Heart left ventricle (tissue), 16 donors: ENCODE measurements at regions not wholly inside any gene's neighbourhood (a gene's known extent, or its start where the extent isn't known, plus 50 kb on each side); places are given as distances from the start of the nearest gene placed in this dataset.

Experiments used
- ATAC-seq, 4 donors: fragments of 200-7000 bp; cut with Tn5 transposase; one replicate each; pipeline ENCODE4 v1.9.1; 2020 to 2022; ENCODE audit warnings: moderate library complexity in 4 of 4, mild to moderate bottlenecking in 3 of 4, moderate number of reproducible peaks in 1 of 4
- DNase-seq, 5 donors: peaks; one replicate each; pipeline ENCODE4 v3.0.0-alpha.2; 2020
- H3K27ac ChIP-seq, 12 donors: fragments of 200-600 bp; sonication (generic) in 4 of 12; one replicate each; pipeline versions ENCODE4 v1.5.0 to v1.8.0; 2016 to 2022; ENCODE audit warnings: mild to moderate bottlenecking in 2 of 12
- H3K27me3 ChIP-seq, 9 donors: fragments of 200-600 bp; sonication (generic) in 2 of 9; one replicate each; pipeline versions ENCODE4 v1.5.1 to v1.8.0; 2016 to 2022; ENCODE audit warnings: mild to moderate bottlenecking in 3 of 9
- H3K36me3 ChIP-seq, 9 donors: fragments of 200-600 bp; sonication (generic) in 2 of 9; one replicate each; pipeline versions ENCODE4 v1.5.0 to v1.8.0; 2018 to 2022; ENCODE audit warnings: mild to moderate bottlenecking in 2 of 9
- H3K4me1 ChIP-seq, 12 donors: fragments of 200-600 bp; sonication (generic) in 4 of 12; one replicate each; pipeline versions ENCODE4 v1.5.0 to v1.8.0; 2016 to 2022; ENCODE audit warnings: mild to moderate bottlenecking in 3 of 12
- H3K4me3 ChIP-seq, 12 donors: fragments of 200-600 bp; sonication (generic) in 4 of 12; one replicate each; pipeline versions ENCODE4 v1.5.0 to v1.8.0; 2017 to 2022; ENCODE audit warnings: mild to moderate bottlenecking in 9 of 12, moderate library complexity in 4 of 12
- H3K9me3 ChIP-seq, 12 donors: fragments of 200-600 bp; sonication (generic) in 4 of 12; one replicate each; pipeline versions ENCODE4 v1.5.0 to v1.8.0; 2016 to 2022; ENCODE audit warnings: mild to moderate bottlenecking in 1 of 12
- POLR2A ChIP-seq, 2 donors: fragments of 450-650 bp; IDR thresholded peaks; one replicate each; pipeline ENCODE4 v1.6.1; 2017; ENCODE audit warnings: antibody characterized with exemption in 2 of 2, mild to moderate bottlenecking in 2 of 2, moderate library complexity in 2 of 2
- WGBS, 4 donors: extraction: QIAGEN DNeasy Blood & Tissue Kit in 2 of 4; methylation state at CpG; one replicate each; pipeline versions ENCODE4 v1.1.5 to v1.1.7; 2013 to 2018; 5-methylcytosine and 5-hydroxymethylcytosine counted together
- intact Hi-C, 10 donors: fragments of 100-400 bp; cut with DNase I; formaldehyde crosslinking; loops; one replicate each; pipeline versions ENCODE4 v1.11.1 to v1.14.2; 2022
- TF ChIP-seq, protein P1 (sequence below), 12 donors: fragments of 200-600 bp; sonication (generic) in 4 of 12; IDR thresholded peaks; one replicate each; pipeline versions ENCODE4 v1.5.0 to v1.8.0; 2018 to 2022; ENCODE audit warnings: antibody characterized with exemption in 12 of 12, mild to moderate bottlenecking in 5 of 12
- donor health status: ischemic (EF 13 %, LVEDD 7.1; RV severe dilation, severe dysfunction).
- donor health status: healthy with polysubstance abuse.
- donor health status: DM: no; HTN: yes; CAD: no.
- donor health status: DM: no; HTN: no; CAD: no.
- donor health status: ischemic (EF 25% LVEDD 6.9; RV normal size, moderate dysfunction).
- donor health status: ischemic (EF 25% LVEDD 5.7; RV mildly dilated, moderate dysfunction).
- donor health status: healthy.
- donor health status: DM: yes; HTN: yes; CAD: no.
- donor health status: ischemic (EF 35%, LVEDD 5.7; RV mildly dilated, moderate dysfunction).
- donor health status: nonischemic (EF 11% LVEDD 7.7; RV severe dilation, severe dysfunction).
- donor health status: DM: yes; HTN: yes; CAD: no.
- donor health status: PGD.
- donor health status: ischemic (EF 29% LVEDD 5.4; RV normal size, mild dysfunction).
- donor health status: nonischemic (EF 23%, LVEDD 6.1; RV moderate dilation, normal function).

DNA sequence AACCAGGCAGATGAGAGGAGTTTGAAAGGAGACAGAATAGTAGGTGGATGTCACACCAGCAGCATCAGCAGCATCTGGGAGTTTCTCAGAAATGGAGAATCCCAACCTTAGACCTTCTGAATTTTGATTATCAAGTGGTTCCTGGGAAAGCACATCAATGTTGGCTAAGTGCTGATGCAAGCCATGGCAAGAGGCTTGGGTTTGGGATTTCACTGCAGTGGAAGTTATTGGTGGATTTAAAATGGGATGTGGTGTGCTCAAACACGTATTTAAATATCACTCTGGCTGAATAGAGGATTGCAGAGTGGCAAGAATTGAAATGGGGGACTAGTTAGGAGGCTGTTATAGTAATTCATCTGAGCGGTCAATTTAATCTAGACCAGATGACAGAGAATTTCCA is 387.8 kb upstream of the WWC1 start:
- no peaks in the 10 kb centered on the region for H3K9me3 ChIP-seq
- H3K4me1 ChIP-seq: no peaks in the 10 kb centered on the region
- WGBS, 4 donors: 73 to 86% (median 81%) methylated on average over 2 of the region's 2 CpGs
- H3K4me3 ChIP-seq: no peak overlapping the region
- no peak overlapping the region for H3K27ac ChIP-seq
- H3K36me3 ChIP-seq: no peaks in the 10 kb centered on the region
- no peak for ATAC-seq
- TF ChIP-seq, protein P1, sequence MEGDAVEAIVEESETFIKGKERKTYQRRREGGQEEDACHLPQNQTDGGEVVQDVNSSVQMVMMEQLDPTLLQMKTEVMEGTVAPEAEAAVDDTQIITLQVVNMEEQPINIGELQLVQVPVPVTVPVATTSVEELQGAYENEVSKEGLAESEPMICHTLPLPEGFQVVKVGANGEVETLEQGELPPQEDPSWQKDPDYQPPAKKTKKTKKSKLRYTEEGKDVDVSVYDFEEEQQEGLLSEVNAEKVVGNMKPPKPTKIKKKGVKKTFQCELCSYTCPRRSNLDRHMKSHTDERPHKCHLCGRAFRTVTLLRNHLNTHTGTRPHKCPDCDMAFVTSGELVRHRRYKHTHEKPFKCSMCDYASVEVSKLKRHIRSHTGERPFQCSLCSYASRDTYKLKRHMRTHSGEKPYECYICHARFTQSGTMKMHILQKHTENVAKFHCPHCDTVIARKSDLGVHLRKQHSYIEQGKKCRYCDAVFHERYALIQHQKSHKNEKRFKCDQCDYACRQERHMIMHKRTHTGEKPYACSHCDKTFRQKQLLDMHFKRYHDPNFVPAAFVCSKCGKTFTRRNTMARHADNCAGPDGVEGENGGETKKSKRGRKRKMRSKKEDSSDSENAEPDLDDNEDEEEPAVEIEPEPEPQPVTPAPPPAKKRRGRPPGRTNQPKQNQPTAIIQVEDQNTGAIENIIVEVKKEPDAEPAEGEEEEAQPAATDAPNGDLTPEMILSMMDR (IDR thresholded peaks at IDR 0.05): no peak
- TF ChIP-seq POLR2A (IDR thresholded peaks at IDR 0.05): no peak
- DNase-seq: no peak
- peaks cover 0 to 13% (median 0%) of the 10 kb centered on the region in 9 donors for H3K27me3 ChIP-seq
- intact Hi-C loops: no loop called here

DNA sequence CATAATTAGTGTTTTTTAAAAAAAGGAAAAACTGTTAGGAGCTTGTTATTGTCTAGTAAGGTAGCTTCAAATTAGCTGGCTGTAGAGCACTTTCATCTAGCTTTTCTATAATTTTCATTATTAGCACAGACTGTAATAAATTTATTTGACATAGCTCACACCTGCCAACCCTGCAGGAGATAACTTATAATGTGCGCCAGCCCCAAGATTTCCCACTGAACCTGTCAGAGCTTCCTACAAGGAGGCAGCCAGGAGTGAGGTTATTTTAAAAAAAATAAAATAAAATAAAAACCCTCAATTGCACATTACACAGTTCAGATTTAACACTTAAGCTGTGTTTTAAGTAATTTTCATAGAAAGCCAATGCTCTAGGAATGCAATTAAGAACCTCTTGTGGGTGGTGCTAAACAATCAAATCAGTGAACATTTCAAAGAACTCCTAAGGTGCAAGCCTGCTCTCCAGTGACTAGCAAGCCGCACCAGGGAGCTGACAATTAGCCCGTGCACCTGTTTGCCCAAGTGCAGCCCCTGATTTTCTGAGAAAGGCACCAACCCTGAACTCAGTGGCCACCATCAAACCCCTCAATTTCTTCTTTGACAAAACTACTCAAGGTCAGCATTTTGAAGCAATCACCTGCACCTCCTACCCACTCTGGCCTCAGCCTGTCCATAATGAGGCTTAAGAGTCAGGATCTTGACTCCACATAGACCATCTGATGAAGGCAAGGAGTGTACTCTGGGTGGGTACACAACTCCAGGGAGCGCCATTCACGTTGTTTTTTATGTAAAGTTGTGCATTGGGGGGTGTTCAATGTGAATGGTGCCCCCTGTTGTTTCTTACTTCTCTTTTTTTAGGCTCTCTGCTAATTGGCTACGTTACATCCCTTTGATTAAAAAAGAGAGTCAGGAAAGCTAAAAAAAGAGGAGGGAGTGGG is 385.3 kb upstream of the WWC1 start:
- no peak for ATAC-seq
- WGBS, 4 donors: 63 to 71% (median 68%) methylated on average over 6 of the region's 6 CpGs
- H3K36me3 ChIP-seq: no peaks in the 10 kb centered on the region
- TF ChIP-seq, protein P1 (IDR thresholded peaks at IDR 0.05): no peak
- TF ChIP-seq POLR2A (IDR thresholded peaks at IDR 0.05): no peak
- no peak overlapping the region for H3K27ac ChIP-seq
- DNase-seq: no peak
- H3K27me3 ChIP-seq: peaks cover 0 to 12% (median 0%) of the 10 kb centered on the region in 9 donors
- no peaks in the 10 kb centered on the region for H3K4me1 ChIP-seq
- no peaks in the 10 kb centered on the region for H3K9me3 ChIP-seq
- no peak overlapping the region for H3K4me3 ChIP-seq
- intact Hi-C loops: no loop called here

DNA sequence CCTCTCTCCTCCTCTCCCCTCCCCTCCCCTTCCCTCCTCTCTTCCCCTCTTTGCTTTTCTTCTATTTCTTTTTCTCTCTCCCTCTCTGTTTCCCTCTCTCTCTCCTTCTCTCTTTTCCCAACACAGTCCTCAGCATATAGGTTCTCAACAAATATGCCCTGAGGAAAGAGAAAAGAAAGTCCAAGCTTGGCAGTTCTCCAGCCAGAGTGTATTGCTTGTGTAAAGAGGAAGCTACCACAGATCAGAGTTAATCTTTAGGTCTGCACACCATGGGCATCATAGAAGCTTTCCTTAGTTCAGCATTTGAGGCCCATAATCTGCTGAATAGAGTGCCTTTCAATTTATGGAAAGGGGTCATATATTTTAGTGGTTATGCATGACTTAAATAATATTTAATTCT is 382.8 kb upstream of the WWC1 start:
- TF ChIP-seq POLR2A (IDR thresholded peaks at IDR 0.05): no peak
- TF ChIP-seq, protein P1 (IDR thresholded peaks at IDR 0.05): no peak
- H3K36me3 ChIP-seq: no peaks in the 10 kb centered on the region
- no peaks in the 10 kb centered on the region for H3K4me1 ChIP-seq
- ATAC-seq (no peak), DNase-seq (no peak)
- intact Hi-C loops: no loop called here
- H3K27me3 ChIP-seq: no peaks in the 10 kb centered on the region
- H3K9me3 ChIP-seq: no peaks in the 10 kb centered on the region
- no peak overlapping the region for H3K27ac ChIP-seq
- no peak overlapping the region for H3K4me3 ChIP-seq

DNA sequence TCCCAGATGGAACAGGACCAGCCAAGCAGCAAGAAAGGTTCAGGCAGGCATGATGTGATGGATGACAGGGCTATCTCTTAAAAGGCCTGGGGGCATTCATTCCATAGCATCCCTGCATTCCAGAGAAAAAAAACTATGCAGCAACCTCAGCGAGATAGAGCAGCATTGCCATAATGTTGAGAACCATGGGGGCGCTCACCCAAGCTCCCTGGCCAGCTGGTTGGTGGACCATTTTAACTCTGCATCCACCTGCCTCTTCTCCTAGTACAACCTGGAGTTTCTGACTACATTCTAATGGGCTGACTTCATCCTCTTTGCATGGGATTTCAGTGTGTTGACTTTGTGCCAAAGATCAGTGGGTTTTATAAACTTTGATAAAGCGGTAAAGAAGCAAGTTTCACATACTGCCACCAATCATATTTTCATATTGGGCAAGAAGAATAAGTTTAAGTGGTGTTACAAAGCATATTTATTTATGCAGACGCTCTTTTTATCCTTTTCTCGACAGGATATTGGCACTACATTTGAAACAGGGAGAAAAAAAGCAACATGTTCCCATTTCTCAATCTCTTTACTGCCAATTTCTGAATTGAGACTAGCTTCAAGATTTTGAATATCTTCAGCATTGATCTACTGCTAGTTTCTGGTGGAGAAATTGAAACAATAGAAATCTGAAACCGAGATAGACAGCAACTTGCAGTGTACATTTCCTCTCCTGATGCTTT is 378.3 kb upstream of the WWC1 start:
- DNase-seq: no peak
- no peak for ATAC-seq
- no peaks in the 10 kb centered on the region for H3K27me3 ChIP-seq
- H3K36me3 ChIP-seq: no peaks in the 10 kb centered on the region
- no peak overlapping the region for H3K27ac ChIP-seq
- peaks cover 0 to 2% (median 0%) of the 10 kb centered on the region in 12 donors for H3K4me1 ChIP-seq
- intact Hi-C loops: no loop called here
- no peak overlapping the region for H3K4me3 ChIP-seq
- peaks cover 0 to 4% (median 0%) of the 10 kb centered on the region in 12 donors for H3K9me3 ChIP-seq
- TF ChIP-seq POLR2A (IDR thresholded peaks at IDR 0.05): no peak
- TF ChIP-seq, protein P1 (IDR thresholded peaks at IDR 0.05): no peak
- 51 to 64% (median 58%) methylated on average over 6 of the region's 6 CpGs for WGBS, 4 donors
